H1 (cell line): ENCODE measurements at regions not wholly inside any gene's neighbourhood (a gene's known extent, or its start where the extent isn't known, plus 50 kb on each side); places are given as distances from the start of the nearest gene placed in this dataset.

Experiments
- CTCF ChIA-PET: fragments of 300-600 bp; sonication (Branson Sonifier 250); formaldehyde crosslinking; loops from one replicate; lab custom pipeline; 2021; ENCODE audit not compliant: partially characterized antibody; lab: Charles Lee
- POLR2A ChIA-PET: fragments of 300-600 bp; sonication (Branson Sonifier 250); formaldehyde crosslinking; loops from one replicate; lab custom pipeline; 2021; ENCODE audit warnings: inconsistent platforms; ENCODE audit not compliant: partially characterized antibody; lab: Charles Lee
- DNase-seq, 2 experiments: peaks; one replicate each; pipeline versions ENCODE4 v3.0.0 to v3.0.0-alpha.2; 2010 to 2022; ENCODE audit warnings: low spot score in 2 of 2, low read depth in 1 of 2, mixed read lengths in 1 of 2
- FAIRE-seq: peaks from 2 replicates; lab custom pipeline; 2011; peaks lifted over from hg19 to GRCh38; lab: Jason Lieb, UNC
- H2AFZ ChIP-seq: 2 replicates; pipeline ENCODE4 v1.8.1; 2012; ENCODE audit warnings: low read length, inconsistent platforms
- H2AK5ac ChIP-seq: 2 replicates; pipeline ENCODE4 v1.6.1; 2013; ENCODE audit warnings: low read depth, low read length
- H2BK120ac ChIP-seq: replicated peaks from 2 replicates; pipeline ENCODE3; 2013; ENCODE audit warnings: low read depth, low read length, inconsistent platforms
- H2BK12ac ChIP-seq: 2 replicates; pipeline ENCODE4 v1.6.1; 2013; ENCODE audit warnings: low read depth, low read length
- H2BK15ac ChIP-seq: 2 replicates; pipeline ENCODE4 v1.6.1; 2013; ENCODE audit warnings: low read length
- H2BK20ac ChIP-seq: 2 replicates; pipeline ENCODE4 v1.6.1; 2013; ENCODE audit warnings: low read length
- H2BK5ac ChIP-seq: 2 replicates; pipeline ENCODE4 v1.6.1; 2013; ENCODE audit warnings: low read depth, low read length
- H3K14ac ChIP-seq: 2 replicates; pipeline ENCODE4 v1.6.1; 2013; ENCODE audit warnings: inconsistent platforms; ENCODE audit not compliant: insufficient read length
- H3K18ac ChIP-seq: 2 replicates; pipeline ENCODE4 v1.6.1; 2013; ENCODE audit warnings: low read length; ENCODE audit errors: extremely low read depth
- H3K23ac ChIP-seq: 2 replicates; pipeline ENCODE4 v1.6.1; 2013; ENCODE audit warnings: inconsistent platforms; ENCODE audit not compliant: insufficient read length
- H3K23me2 ChIP-seq: 2 replicates; pipeline ENCODE4 v1.6.1; 2013; ENCODE audit warnings: low read depth, low read length
- H3K27ac ChIP-seq: 2 replicates; pipeline ENCODE4 v1.6.1; 2011; ENCODE audit warnings: low read depth, low read length, inconsistent platforms
- H3K27me3 ChIP-seq, 4 experiments: replicated peaks in 1 of 4; 1 replicate in 1 of 4; 2 replicates in 3 of 4; pipeline versions ENCODE4 v1.6.1 to v1.8.1; 2011 to 2013; ENCODE audit warnings: low read length in 3 of 4, mild to moderate bottlenecking in 3 of 4, inconsistent platforms in 2 of 4, mixed read lengths in 2 of 4, moderate library complexity in 1 of 4; ENCODE audit not compliant: control insufficient read depth in 3 of 4, insufficient read depth in 3 of 4; ENCODE audit errors: extremely low read depth in 1 of 4
- H3K36me3 ChIP-seq, 4 experiments: 2 replicates each; pipeline versions ENCODE4 v1.6.1 to v1.8.1; 2011 to 2013; ENCODE audit warnings: mild to moderate bottlenecking in 4 of 4, low read length in 3 of 4, moderate library complexity in 2 of 4, control low read depth in 1 of 4, inconsistent platforms in 1 of 4; ENCODE audit not compliant: insufficient read depth in 4 of 4, control insufficient read depth in 2 of 4
- H3K4ac ChIP-seq: replicated peaks from 2 replicates; pipeline ENCODE3; 2013; ENCODE audit warnings: low read length, low read depth, mixed read lengths, inconsistent platforms; ENCODE audit not compliant: insufficient read length
- H3K4me1 ChIP-seq, 4 experiments: replicated peaks in 1 of 4; 1 replicate in 1 of 4; 2 replicates in 3 of 4; pipeline versions ENCODE4 v1.6.1 to v1.8.1; 2011 to 2013; ENCODE audit warnings: low read length in 3 of 4, inconsistent platforms in 2 of 4, mixed read lengths in 1 of 4; ENCODE audit not compliant: insufficient read depth in 4 of 4, control insufficient read depth in 3 of 4
- H3K4me2 ChIP-seq, 2 experiments: 2 replicates each; pipeline versions ENCODE4 v1.6.1 to v1.8.1; 2011 to 2013; ENCODE audit warnings: low read depth in 2 of 2, low read length in 2 of 2, control low read depth in 1 of 2, inconsistent platforms in 1 of 2, mild to moderate bottlenecking in 1 of 2; ENCODE audit not compliant: insufficient read depth in 1 of 2
- H3K4me3 ChIP-seq, 4 experiments: fragments of 200-600, 300-600 bp in 1 of 4; sonication (generic), shearing (Covaris generic), sonication (Bioruptor Twin) in 1 of 4; 2 replicates each; pipeline versions ENCODE4 v1.5.1 to v1.8.1; 2011 to 2016; ENCODE audit warnings: low read length in 4 of 4, low read depth in 3 of 4, control low read depth in 2 of 4, inconsistent platforms in 2 of 4, mild to moderate bottlenecking in 2 of 4, mixed read lengths in 1 of 4, moderate library complexity in 1 of 4; ENCODE audit not compliant: insufficient read depth in 2 of 4; ENCODE audit errors: extremely low read depth in 1 of 4
- H3K56ac ChIP-seq: replicated peaks from 2 replicates; pipeline ENCODE3; 2013; ENCODE audit warnings: low read depth, mild to moderate bottlenecking, mixed read lengths, low read length, inconsistent platforms; ENCODE audit not compliant: insufficient read length
- H3K79me1 ChIP-seq: 2 replicates; pipeline ENCODE4 v1.6.1; 2013; ENCODE audit warnings: low read depth, low read length, control low read depth
- H3K79me2 ChIP-seq, 2 experiments: 2 replicates each; pipeline versions ENCODE4 v1.6.1 to v1.8.1; 2012 to 2013; ENCODE audit warnings: low read length in 2 of 2, mild to moderate bottlenecking in 2 of 2, inconsistent platforms in 1 of 2; ENCODE audit not compliant: insufficient read depth in 2 of 2, control insufficient read depth in 1 of 2
- H3K9ac ChIP-seq, 4 experiments: replicated peaks in 1 of 4; 1 replicate in 1 of 4; 2 replicates in 3 of 4; pipeline versions ENCODE4 v1.6.1 to v1.8.1; 2011 to 2013; ENCODE audit warnings: low read depth in 3 of 4, low read length in 3 of 4, control low read depth in 2 of 4, mild to moderate bottlenecking in 2 of 4, moderate library complexity in 2 of 4, inconsistent platforms in 1 of 4; ENCODE audit errors: extremely low read depth in 1 of 4
- H3K9me3 ChIP-seq, 2 experiments: 2 replicates each; pipeline versions ENCODE4 v1.6.1 to v1.8.1; 2012 to 2013; ENCODE audit warnings: mild to moderate bottlenecking in 2 of 2, moderate library complexity in 2 of 2, control low read depth in 1 of 2, inconsistent platforms in 1 of 2, low read depth in 1 of 2, low read length in 1 of 2, mixed read lengths in 1 of 2; ENCODE audit not compliant: insufficient read depth in 2 of 2
- H4K20me1 ChIP-seq, 2 experiments: replicated peaks in 1 of 2; 2 replicates each; pipeline versions ENCODE3 to v1.8.1; 2011 to 2013; ENCODE audit warnings: inconsistent platforms in 2 of 2, low read length in 2 of 2, mild to moderate bottlenecking in 1 of 2; ENCODE audit not compliant: insufficient read depth in 2 of 2, control insufficient read depth in 1 of 2
- H4K5ac ChIP-seq: 2 replicates; pipeline ENCODE4 v1.6.1; 2013; ENCODE audit warnings: low read length, low read depth, mixed read lengths, inconsistent platforms; ENCODE audit not compliant: insufficient read length
- H4K8ac ChIP-seq: 2 replicates; pipeline ENCODE4 v1.8.0; 2013; ENCODE audit warnings: mild to moderate bottlenecking, moderate library complexity, low read length, inconsistent platforms; ENCODE audit not compliant: insufficient read depth; ENCODE audit errors: extremely low read depth
- H4K91ac ChIP-seq: replicated peaks from 2 replicates; pipeline ENCODE3; 2013; ENCODE audit warnings: low read length, mixed read lengths, inconsistent platforms; ENCODE audit not compliant: insufficient read length
- FOSL1 ChIP-seq: IDR thresholded peaks from 2 replicates; pipeline ENCODE4 v1.6.1; 2011; ENCODE audit warnings: mild to moderate bottlenecking, low read depth, low read length, moderate library complexity; ENCODE audit not compliant: insufficient read depth
- JUND ChIP-seq: IDR thresholded peaks from 2 replicates; pipeline ENCODE4 v1.6.1; 2011; ENCODE audit warnings: mild to moderate bottlenecking, improper control_type of control experiment, low read length
- NANOG ChIP-seq: IDR thresholded peaks from 2 replicates; pipeline ENCODE4 v1.6.1; 2011; ENCODE audit warnings: low read length, low read depth, mild to moderate bottlenecking, inconsistent platforms; ENCODE audit not compliant: insufficient read depth, poor library complexity, severe bottlenecking
- POU5F1 ChIP-seq: IDR thresholded peaks from 2 replicates; pipeline ENCODE4 v1.6.1; 2011; ENCODE audit warnings: low read depth, mild to moderate bottlenecking, low read length, moderate library complexity
- RAD21 ChIP-seq, 2 experiments: IDR thresholded peaks in 1 of 2; conservative IDR thresholded peaks in 1 of 2; 2 replicates each; pipeline ENCODE4 v1.6.1; 2011; ENCODE audit warnings: low read depth in 2 of 2, low read length in 2 of 2, improper control_type of control experiment in 1 of 2, inconsistent platforms in 1 of 2, mild to moderate bottlenecking in 1 of 2, moderate library complexity in 1 of 2
- RNF2 ChIP-seq: fragments of 200-900, 300-1000 bp; sonication (generic); IDR thresholded peaks from 2 replicates; pipeline ENCODE4 v1.7.1; 2016; ENCODE audit warnings: borderline replicate concordance, low read depth, mild to moderate bottlenecking, antibody characterized with exemption, low read length; ENCODE audit not compliant: poor library complexity, severe bottlenecking; ENCODE audit errors: missing control alignments
- SAP30 ChIP-seq: fragments of 300-600 bp; sonication (generic); IDR thresholded peaks from 2 replicates; pipeline ENCODE4 v1.7.1; 2012; ENCODE audit warnings: low read length, moderate library complexity, mild to moderate bottlenecking, inconsistent platforms; ENCODE audit not compliant: insufficient read depth, insufficient replicate concordance
- TF ChIP-seq, protein P1 (sequence below): IDR thresholded peaks from 2 replicates; pipeline ENCODE4 v1.6.1; 2012; ENCODE audit warnings: inconsistent platforms

GRCh38 chr3:106245400-106245799 is 376.6 kb upstream of the CBLB start:
- H4K20me1 ChIP-seq, result no peaks in the 10 kb centered on the region
- no peak overlapping the region for H2AFZ ChIP-seq
- H3K56ac ChIP-seq, result no peak overlapping the region
- H3K23me2 ChIP-seq, result no peaks in the 10 kb centered on the region
- H3K79me2 ChIP-seq, result no peaks in the 10 kb centered on the region
- no peaks in the 10 kb centered on the region for H3K79me1 ChIP-seq
- H3K4ac ChIP-seq, result no peak overlapping the region
- no peaks in the 10 kb centered on the region for H3K36me3 ChIP-seq
- no peak overlapping the region for H3K9ac ChIP-seq
- no peak overlapping the region for H4K91ac ChIP-seq
- H3K9me3 ChIP-seq, result no peaks in the 10 kb centered on the region
- H3K4me3 ChIP-seq, result no peak overlapping the region
- no peak for DNase-seq
- no peaks in the 10 kb centered on the region for H3K27me3 ChIP-seq
- no peak overlapping the region for H3K4me2 ChIP-seq
- H3K14ac ChIP-seq, result no peak overlapping the region
- H3K27ac ChIP-seq, result no peak overlapping the region
- H4K5ac ChIP-seq, result no peak overlapping the region
- no peak for TF ChIP-seq RAD21 (IDR thresholded peaks at IDR 0.05 in 1 of 2, conservative IDR thresholded peaks at IDR 0.05 in 1 of 2; ENCODE audit: low read depth in 2 of 2, low read length in 2 of 2)
- TF ChIP-seq SAP30, result no peak
- no peak for TF ChIP-seq JUND
- TF ChIP-seq RNF2, result no peak
- TF ChIP-seq POU5F1, result no peak
- TF ChIP-seq FOSL1, result no peak
- TF ChIP-seq NANOG, result no peak
- TF ChIP-seq, protein P1, sequence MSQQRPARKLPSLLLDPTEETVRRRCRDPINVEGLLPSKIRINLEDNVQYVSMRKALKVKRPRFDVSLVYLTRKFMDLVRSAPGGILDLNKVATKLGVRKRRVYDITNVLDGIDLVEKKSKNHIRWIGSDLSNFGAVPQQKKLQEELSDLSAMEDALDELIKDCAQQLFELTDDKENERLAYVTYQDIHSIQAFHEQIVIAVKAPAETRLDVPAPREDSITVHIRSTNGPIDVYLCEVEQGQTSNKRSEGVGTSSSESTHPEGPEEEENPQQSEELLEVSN, result no peak
- TF ChIP-seq, all 59 proteins: peak for 0
- H3K23ac ChIP-seq, result no peak overlapping the region
- H3K18ac ChIP-seq, result no peak overlapping the region
- H2BK15ac ChIP-seq, result no peak overlapping the region
- POLR2A ChIA-PET, result no interaction called here
- no peaks in the 10 kb centered on the region for H3K4me1 ChIP-seq
- no peak overlapping the region for H4K8ac ChIP-seq
- no peak overlapping the region for H2BK5ac ChIP-seq
- CTCF ChIA-PET, result no interaction called here
- H2BK12ac ChIP-seq, result no peak overlapping the region
- no peak overlapping the region for H2BK20ac ChIP-seq
- no peak overlapping the region for H2AK5ac ChIP-seq
- H2BK120ac ChIP-seq, result no peak overlapping the region
- FAIRE-seq, result peak; percentile 7
